Neutrophil (primary cell): ENCODE measurements at regions not wholly inside any gene's neighbourhood (a gene's known extent, or its start where the extent isn't known, plus 50 kb on each side); places are given as distances from the start of the nearest gene placed in this dataset.
"Not testable (repeated sequence)": the region's sequence is repeated elsewhere in the genome, so short reads cannot be mapped to it uniquely, and the experiment has no call there.

Source experiments
- H3K27ac ChIP-seq: fragments of 200-600 bp; sonication (generic); 2 replicates; pipeline ENCODE4 v1.5.1; 2016; ENCODE audit warnings: mild to moderate bottlenecking, moderate library complexity
- H3K27me3 ChIP-seq: fragments of 200-600 bp; sonication (generic); 2 replicates; pipeline ENCODE4 v1.6.0; 2016; ENCODE audit warnings: mild to moderate bottlenecking
- H3K36me3 ChIP-seq: fragments of 200-600 bp; sonication (generic); 2 replicates; pipeline ENCODE4 v1.5.1; 2017
- H3K4me1 ChIP-seq, 2 experiments: fragments of 200-600 bp in 1 of 2; sonication (generic) in 1 of 2; 1 replicate in 1 of 2; 2 replicates in 1 of 2; pipeline versions ENCODE4 v1.5.1 to v1.6.1; 2013 to 2016; ENCODE audit warnings: low read depth in 1 of 2, low read length in 1 of 2, mild to moderate bottlenecking in 1 of 2, moderate library complexity in 1 of 2; ENCODE audit not compliant: control insufficient read depth in 1 of 2, insufficient read depth in 1 of 2
- H3K4me3 ChIP-seq, 2 experiments: fragments of 200-600 bp in 1 of 2; sonication (generic) in 1 of 2; 1 replicate in 1 of 2; 2 replicates in 1 of 2; pipeline ENCODE4 v1.5.1; 2013 to 2016; ENCODE audit warnings: low read depth in 1 of 2, low read length in 1 of 2, mild to moderate bottlenecking in 1 of 2, moderate library complexity in 1 of 2
- H3K9me3 ChIP-seq: fragments of 200-600 bp; sonication (generic); 2 replicates; pipeline ENCODE4 v1.5.1; 2016
- CTCF ChIP-seq: fragments of 200-600 bp; sonication (generic); IDR thresholded peaks from 2 replicates; pipeline ENCODE4 v1.5.1; 2016; ENCODE audit warnings: antibody characterized with exemption

GRCh38 chr2:16088802-16089112 is 148.4 kb downstream of the MYCN start:
- H3K27me3 ChIP-seq, result no peaks in the 10 kb centered on the region
- H3K4me1 ChIP-seq, result no peaks in the 10 kb centered on the region
- H3K36me3 ChIP-seq, result no peaks in the 10 kb centered on the region
- no peak for TF ChIP-seq CTCF
- H3K27ac ChIP-seq, result no peak overlapping the region
- no peaks in the 10 kb centered on the region for H3K9me3 ChIP-seq
- no peak overlapping the region for H3K4me3 ChIP-seq

GRCh38 chr2:16088035-16088801 is 147.9 kb downstream of the MYCN start:
- Histone ChIP-seq H3K27me3 (no peaks in the 10 kb centered on the region), H3K9me3 (no peaks in the 10 kb centered on the region), H3K4me3 (no peak overlapping the region), H3K27ac (no peak overlapping the region), H3K36me3 (no peaks in the 10 kb centered on the region), H3K4me1 (no peaks in the 10 kb centered on the region)
- no peak for TF ChIP-seq CTCF

GRCh38 chr2:16086136-16086535 is 145.8 kb downstream of the MYCN start:
- not testable (repeated sequence) for H3K9me3 ChIP-seq, H3K4me3 ChIP-seq, H3K4me1 ChIP-seq

GRCh38 chr2:16085073-16085472 is 144.7 kb downstream of the MYCN start:
- H3K27ac ChIP-seq, result no peak overlapping the region
- no peaks in the 10 kb centered on the region for H3K9me3 ChIP-seq
- no peak overlapping the region for H3K4me3 ChIP-seq
- no peaks in the 10 kb centered on the region for H3K36me3 ChIP-seq
- no peak for TF ChIP-seq CTCF
- no peaks in the 10 kb centered on the region for H3K27me3 ChIP-seq
- H3K4me1 ChIP-seq, result no peaks in the 10 kb centered on the region

More at GRCh38 chr2:16086136-16086535, 145.8 kb downstream of the MYCN start:
- not testable (repeated sequence) for H3K27me3 ChIP-seq, H3K36me3 ChIP-seq, H3K27ac ChIP-seq

- Histone ChIP-seq H3K9me3 (no peaks in the 10 kb centered on the region), H3K27me3 (no peaks in the 10 kb centered on the region), H3K4me1 (no peaks in the 10 kb centered on the region), H3K27ac (no peak overlapping the region), H3K36me3 (no peaks in the 10 kb centered on the region), H3K4me3 (no peak overlapping the region)
- no peak for TF ChIP-seq CTCF
Observed at GRCh38 chr2:16084274-16084673, 143.9 kb downstream of the MYCN start.

- H3K4me1 ChIP-seq, result no peaks in the 10 kb centered on the region
- no peak overlapping the region for H3K4me3 ChIP-seq
- no peaks in the 10 kb centered on the region for H3K36me3 ChIP-seq
- no peak overlapping the region for H3K27ac ChIP-seq
- H3K27me3 ChIP-seq, result no peaks in the 10 kb centered on the region
- H3K9me3 ChIP-seq, result no peaks in the 10 kb centered on the region
- no peak for TF ChIP-seq CTCF
Observed at GRCh38 chr2:16082276-16082675, 141.9 kb downstream of the MYCN start.
